ENCODE measurements at regions not wholly inside any gene's neighbourhood (a gene's known extent, or its start where the extent isn't known, plus 50 kb on each side); places are given as distances from the start of the nearest gene placed in this dataset.
"Not testable (repeated sequence)": the region's sequence is repeated elsewhere in the genome, so short reads cannot be mapped to it uniquely, and the experiment has no call there.

GRCh38 chr1:68788762-68789161 is 291.9 kb upstream of the DEPDC1 start:
- DNase-seq, result no peak

DNA sequence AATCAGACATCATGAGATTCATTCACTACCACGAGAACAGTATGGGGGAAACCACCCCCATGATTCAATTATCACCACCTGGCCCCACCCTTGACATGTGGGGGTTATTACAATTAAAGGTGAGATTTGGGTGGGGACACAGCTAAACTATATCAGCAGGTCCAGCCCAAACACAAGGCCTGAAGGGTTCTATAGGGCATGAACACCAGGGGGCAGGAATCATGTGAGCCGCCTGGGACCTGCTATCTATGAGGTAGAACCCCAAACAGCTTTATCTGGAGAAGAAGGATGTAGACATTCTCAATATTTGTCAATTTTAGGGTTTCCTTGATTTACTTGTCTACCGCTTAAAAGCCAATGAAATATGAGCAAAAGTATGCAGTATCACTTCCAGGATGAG is 294.9 kb upstream of the DEPDC1 start:
- DNase-seq, result no peak

DNA sequence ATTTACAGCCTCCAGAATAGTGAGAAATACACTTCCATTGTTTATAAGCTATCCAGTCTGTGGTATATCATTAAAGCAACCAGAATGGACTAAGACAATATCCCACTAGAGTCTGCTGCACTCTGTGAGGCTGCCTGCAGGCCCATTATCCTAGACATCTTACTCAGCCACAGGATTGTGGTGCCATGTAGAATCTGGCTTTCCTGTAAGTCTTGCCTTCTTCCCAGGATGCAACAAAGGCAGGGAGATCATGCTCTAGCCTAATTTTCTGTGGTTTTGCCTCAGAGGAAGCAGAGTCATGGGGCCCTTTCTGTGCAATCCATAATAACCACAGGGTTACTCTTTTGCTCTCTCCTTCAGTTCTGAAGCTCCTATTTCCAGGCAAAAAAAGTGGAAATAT is 299.1 kb upstream of the DEPDC1 start:
- DNase-seq, result no peak

GRCh38 chr1:68796888-68797287 is 300.0 kb upstream of the DEPDC1 start:
- DNase-seq, result no peak

- no peak for DNase-seq
Measured at GRCh38 chr1:68798071-68798470, 301.2 kb upstream of the DEPDC1 start.

GRCh38 chr1:68799096-68799495 is 302.2 kb upstream of the DEPDC1 start:
- no peak for DNase-seq

DNA sequence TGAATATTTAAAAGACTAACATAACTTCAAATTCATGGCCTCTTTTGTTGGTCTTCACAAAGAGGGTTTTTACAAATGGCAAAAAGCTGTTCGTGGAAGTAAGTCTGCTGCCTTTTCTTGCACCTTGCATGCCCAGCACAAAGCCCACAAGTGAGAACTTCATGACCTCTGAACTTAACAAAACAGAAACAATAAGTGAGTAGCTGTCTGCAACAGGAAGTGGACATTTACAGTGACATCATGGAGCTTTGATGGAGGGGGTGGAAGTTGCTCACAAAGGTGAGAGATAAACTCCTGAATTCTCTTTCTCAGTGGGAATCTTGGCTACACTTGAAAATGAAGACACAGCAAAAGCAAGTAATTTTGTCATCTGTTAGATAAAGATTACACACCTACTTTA is 303.3 kb upstream of the DEPDC1 start:
- no peak for DNase-seq

GRCh38 chr1:68801440-68801839 is 304.6 kb upstream of the DEPDC1 start:
- no peak for DNase-seq

DNA sequence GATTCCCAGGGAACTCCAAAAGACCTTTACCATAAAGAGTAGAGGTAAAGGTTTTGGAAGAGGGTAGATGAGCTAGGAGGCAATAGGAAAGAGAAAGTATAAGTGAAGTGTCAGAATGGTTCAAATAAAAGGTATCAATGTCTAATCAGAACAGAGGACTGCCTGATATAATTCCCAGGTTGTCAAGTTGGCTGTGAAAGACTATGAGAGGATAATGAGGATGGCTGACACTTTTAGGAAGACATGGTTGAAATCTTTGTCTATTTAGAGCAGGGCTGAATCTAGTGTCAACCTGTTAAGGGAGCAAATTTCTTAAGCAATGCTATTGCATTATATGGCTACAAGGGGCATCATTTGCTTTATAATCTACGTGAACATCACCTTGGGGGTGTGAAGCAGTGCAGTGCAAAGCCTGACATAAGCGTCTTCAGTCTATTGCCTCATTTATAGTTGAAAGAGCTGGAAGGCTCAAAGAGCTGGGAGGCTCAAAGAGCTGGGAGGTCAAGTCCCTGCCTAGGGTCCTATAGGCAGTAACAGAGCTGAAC is 308.3 kb upstream of the DEPDC1 start:
- no peak for DNase-seq

DNA sequence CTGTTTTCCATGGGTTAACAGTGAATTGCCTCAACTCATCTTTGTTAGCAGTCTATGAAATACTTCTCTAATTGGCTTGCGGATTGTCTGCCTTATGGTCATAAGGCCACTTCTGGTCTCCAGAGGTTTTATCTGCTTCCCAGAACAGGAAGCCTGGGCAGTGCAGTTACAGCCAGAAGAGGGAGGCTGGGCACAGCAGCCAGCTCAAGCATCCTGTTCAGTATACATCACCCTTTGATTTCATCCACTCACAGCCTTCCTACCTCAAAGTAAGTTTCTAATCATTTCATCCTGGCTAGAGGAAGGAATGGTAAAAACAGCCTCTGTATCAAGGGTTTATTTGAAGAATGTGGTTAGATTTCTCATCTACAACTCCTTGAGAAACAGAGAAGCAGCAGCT is 311.5 kb upstream of the DEPDC1 start:
- DNase-seq, result no peak

GRCh38 chr1:68811806-68812205 is 314.9 kb upstream of the DEPDC1 start:
- DNase-seq, result no peak

GRCh38 chr1:68812333-68812732 is 315.5 kb upstream of the DEPDC1 start:
- DNase-seq, result no peak

DNA sequence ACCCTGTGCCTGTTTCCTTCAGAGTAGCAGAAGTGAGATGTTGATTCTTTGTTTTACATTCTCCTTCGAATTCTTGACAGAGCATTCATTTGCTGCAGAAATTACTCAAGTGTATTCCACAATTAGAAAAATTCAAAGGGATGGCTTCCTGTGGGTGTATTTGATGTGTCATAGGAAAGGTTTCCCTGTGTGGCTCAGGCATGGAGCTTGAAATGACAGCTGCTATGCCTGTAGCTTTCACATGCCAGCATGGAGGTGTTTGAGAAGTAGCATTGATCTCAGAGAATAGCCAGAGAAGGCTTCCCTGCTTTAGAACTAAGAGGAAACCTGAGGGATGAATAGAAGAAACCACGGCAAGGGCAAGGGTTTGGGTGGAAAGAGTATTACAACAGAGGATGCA is 317.2 kb upstream of the DEPDC1 start:
- no peak for DNase-seq

DNA sequence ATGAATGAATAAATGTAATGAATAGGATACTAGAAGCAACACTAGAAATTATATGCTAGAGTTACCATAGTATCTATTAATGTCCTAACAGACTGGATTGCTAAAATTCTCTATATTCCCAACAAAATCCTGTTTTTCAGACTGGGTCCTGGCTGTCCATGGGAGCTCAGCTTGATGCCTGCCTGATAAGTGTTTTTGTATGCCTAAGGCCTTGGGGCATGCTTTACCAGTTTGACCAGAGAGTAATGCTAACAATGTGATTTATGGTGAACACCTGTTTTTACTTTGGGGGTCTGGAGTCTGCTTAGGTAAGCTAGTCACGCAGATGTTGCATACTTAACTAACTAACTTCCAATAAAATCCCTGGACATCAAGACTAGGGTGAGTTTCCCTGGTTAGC is 318.8 kb upstream of the DEPDC1 start:
- DNase-seq, result no peak

GRCh38 chr1:68817505-68818210 is 320.8 kb upstream of the DEPDC1 start:
- DNase-seq, result not testable (repeated sequence)

DNA sequence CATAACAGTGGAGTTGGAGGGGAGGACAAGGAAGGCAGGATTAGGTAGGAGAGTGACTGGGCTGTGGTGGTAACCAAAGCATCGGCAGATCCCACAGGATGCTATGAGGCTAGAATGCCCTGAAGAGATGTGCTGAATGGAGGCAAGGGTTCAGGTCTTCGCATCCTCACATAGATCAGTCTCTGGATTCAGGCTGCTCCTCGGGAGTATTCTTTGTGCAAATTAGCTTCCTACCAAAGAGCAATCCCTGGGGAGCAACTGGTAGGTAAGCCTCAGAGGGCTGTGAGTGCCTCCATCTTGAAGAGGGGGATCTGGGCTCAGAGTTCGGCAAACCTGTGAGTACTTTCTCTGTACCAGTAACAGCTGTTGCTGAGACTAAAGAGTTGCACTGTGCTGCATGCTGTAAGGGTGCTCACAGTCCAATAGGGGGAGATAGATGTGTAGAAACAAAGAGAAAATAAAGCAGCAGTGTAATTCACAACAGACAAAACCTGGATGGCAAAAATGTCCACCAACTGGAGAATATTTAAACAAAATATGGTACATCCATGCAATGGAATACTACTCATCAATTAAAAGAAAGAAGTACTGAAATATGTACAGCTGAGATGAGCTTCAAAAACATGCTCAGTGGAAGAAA is 322.4 kb upstream of the DEPDC1 start:
- no peak for DNase-seq

DNA sequence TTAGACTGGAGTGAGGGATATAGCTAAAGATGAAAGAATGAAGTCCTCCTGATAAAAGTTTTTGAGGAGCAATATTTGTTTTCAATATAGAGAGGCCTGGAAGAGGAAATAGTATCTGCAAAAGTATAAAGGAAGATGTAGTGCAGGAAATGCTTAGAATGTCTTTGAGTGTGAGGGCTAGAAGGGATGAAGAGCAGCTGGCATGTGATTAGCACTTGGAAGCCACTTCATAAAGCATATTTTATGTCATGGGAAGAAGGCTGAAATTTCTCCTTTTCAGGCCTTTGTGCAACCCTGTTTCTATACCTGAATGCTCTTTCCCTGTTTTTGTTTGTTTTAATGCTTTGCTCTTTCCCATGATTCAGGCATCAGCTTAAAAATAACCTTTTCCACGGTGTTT is 323.3 kb upstream of the DEPDC1 start:
- no peak for DNase-seq

- DNase-seq, result no peak
Measured at GRCh38 chr1:68826836-68827235, 330.0 kb upstream of the DEPDC1 start.

- no peak for DNase-seq
Measured at GRCh38 chr1:68827261-68827660, 330.4 kb upstream of the DEPDC1 start.

GRCh38 chr1:68828013-68828412 is 331.1 kb upstream of the DEPDC1 start:
- DNase-seq, result no peak

DNA sequence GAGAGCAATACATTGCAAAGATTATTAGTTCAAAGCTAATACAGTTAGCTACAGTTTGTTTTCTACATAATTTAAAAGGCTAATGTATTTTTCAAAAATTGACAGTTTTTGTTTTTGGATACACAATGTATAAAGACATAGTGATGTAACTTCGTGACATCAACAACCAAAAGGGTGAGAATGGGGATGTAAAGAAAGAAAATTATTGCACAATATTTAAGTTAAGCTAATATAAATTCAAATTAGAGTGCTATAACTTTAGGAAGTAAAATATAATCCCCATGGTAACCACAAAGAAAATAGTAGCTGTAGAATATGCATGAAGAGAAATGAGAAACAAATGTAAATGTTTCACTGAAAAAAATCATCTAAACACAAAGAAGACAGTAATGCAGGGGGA is 334.4 kb upstream of the DEPDC1 start:
- DNase-seq, result no peak

DNA sequence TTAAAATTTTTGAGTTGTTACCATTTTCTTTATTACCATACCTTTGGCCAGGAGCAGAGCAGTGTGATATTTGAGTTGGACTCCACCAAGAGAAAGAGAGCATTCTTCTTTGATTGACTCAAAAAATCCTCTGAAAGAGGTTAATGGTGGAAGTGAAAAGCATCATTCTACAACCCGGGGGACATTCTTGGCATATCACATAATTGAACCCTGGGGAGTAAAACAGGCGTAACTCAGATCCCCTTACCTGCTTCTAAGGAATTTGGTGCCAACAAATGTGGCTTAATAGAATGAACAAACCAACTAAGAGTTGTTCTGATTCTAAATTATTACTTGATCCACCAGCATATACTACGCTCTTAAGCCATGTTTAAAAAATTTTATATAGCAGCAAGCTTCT is 351.1 kb upstream of the DEPDC1 start:
- DNase-seq, result no peak

- no peak for DNase-seq
Measured at GRCh38 chr1:68868606-68869005, 371.7 kb upstream of the DEPDC1 start.

- DNase-seq, result no peak
Measured at GRCh38 chr1:68873144-68873543, 376.3 kb upstream of the DEPDC1 start.
